Activated CD8-positive, alpha-beta T cell treated with anti-CD3 and anti-CD28 coated beads for 36 hours (primary cell): ENCODE measurements at regions not wholly inside any gene's neighbourhood (a gene's known extent, or its start where the extent isn't known, plus 50 kb on each side); places are given as distances from the start of the nearest gene placed in this dataset.

ENCODE experiments used
- ATAC-seq: fragments of 200-7000 bp; cut with Tn5 transposase; one replicate; pipeline ENCODE4 v1.10.0; 2021; ENCODE audit warnings: mild to moderate bottlenecking, moderate library complexity
- CTCF ChIA-PET: fragments of 350-600 bp; sonication (Branson Sonifier 250); formaldehyde crosslinking; loops from one replicate; lab custom pipeline; 2021; ENCODE audit warnings: antibody characterized with exemption; lab: Charles Lee
- POLR2A ChIA-PET: fragments of 350-600 bp; sonication (Branson Sonifier 250); formaldehyde crosslinking; loops from one replicate; lab custom pipeline; 2021; ENCODE audit warnings: antibody characterized with exemption; lab: Charles Lee
- DNase-seq: peaks from one replicate; pipeline ENCODE4 v3.0.0-alpha.2; 2020
- H3K27ac Mint-ChIP-seq: one replicate; pipeline ENCODE4 v1.8.0; 2021; ENCODE audit warnings: mild to moderate bottlenecking, mixed read lengths
- H3K27me3 Mint-ChIP-seq: one replicate; pipeline ENCODE4 v1.8.0; 2021; ENCODE audit warnings: mixed read lengths
- H3K36me3 Mint-ChIP-seq: one replicate; pipeline ENCODE4 v1.8.0; 2021; ENCODE audit warnings: low read depth, mixed read lengths
- H3K4me1 Mint-ChIP-seq: one replicate; pipeline ENCODE4 v1.8.0; 2021; ENCODE audit warnings: low read depth, mixed read lengths
- H3K4me3 Mint-ChIP-seq: one replicate; pipeline ENCODE4 v1.8.0; 2021; ENCODE audit warnings: mild to moderate bottlenecking, moderate library complexity, mixed read lengths
- H3K9me3 Mint-ChIP-seq: one replicate; pipeline ENCODE4 v1.8.0; 2021; ENCODE audit warnings: mixed read lengths
- intact Hi-C: fragments of 100-400 bp; cut with micrococcal nuclease; formaldehyde crosslinking; loops from one replicate; pipeline ENCODE4 v1.10.0; 2022
- TF ChIP-seq, protein P1 (sequence below): fragments of 200-600 bp; IDR thresholded peaks from one replicate; pipeline ENCODE4 v1.8.0; 2022; ENCODE audit warnings: antibody characterized with exemption, mild to moderate bottlenecking

DNA sequence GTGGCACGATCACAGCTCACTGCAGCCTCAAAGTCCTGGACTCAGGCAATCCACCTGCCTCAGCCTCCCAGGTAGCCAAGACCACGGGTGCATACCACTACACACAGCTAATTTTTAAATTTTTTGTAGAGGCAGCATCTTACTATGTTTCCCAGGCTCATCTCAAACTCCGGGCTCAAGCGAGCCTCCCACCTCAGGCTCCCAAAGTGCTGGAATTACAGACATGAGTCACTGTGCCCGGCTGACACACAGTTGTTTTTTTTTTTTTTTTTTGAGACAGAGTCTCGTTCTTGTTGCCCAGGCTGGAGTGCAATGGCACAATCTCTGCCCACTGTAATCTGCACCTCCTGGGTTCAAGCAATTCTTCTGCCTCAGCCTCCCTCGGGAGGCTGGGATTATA is 70.1 kb upstream of the CNOT6 start:
- intact Hi-C loops, result no loop called here
- Mint-ChIP-seq H3K4me1 (no peaks in the 10 kb centered on the region), H3K36me3 (no peaks in the 10 kb centered on the region), H3K4me3 (no peak overlapping the region), H3K27me3 (no peaks in the 10 kb centered on the region), H3K9me3 (no peaks in the 10 kb centered on the region), H3K27ac (no peak overlapping the region)
- TF ChIP-seq, protein P1, sequence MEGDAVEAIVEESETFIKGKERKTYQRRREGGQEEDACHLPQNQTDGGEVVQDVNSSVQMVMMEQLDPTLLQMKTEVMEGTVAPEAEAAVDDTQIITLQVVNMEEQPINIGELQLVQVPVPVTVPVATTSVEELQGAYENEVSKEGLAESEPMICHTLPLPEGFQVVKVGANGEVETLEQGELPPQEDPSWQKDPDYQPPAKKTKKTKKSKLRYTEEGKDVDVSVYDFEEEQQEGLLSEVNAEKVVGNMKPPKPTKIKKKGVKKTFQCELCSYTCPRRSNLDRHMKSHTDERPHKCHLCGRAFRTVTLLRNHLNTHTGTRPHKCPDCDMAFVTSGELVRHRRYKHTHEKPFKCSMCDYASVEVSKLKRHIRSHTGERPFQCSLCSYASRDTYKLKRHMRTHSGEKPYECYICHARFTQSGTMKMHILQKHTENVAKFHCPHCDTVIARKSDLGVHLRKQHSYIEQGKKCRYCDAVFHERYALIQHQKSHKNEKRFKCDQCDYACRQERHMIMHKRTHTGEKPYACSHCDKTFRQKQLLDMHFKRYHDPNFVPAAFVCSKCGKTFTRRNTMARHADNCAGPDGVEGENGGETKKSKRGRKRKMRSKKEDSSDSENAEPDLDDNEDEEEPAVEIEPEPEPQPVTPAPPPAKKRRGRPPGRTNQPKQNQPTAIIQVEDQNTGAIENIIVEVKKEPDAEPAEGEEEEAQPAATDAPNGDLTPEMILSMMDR, result no peak
- ChIA-PET POLR2A (no interaction called here), CTCF (no interaction called here)
- no peak for DNase-seq
- ATAC-seq, result no peak

DNA sequence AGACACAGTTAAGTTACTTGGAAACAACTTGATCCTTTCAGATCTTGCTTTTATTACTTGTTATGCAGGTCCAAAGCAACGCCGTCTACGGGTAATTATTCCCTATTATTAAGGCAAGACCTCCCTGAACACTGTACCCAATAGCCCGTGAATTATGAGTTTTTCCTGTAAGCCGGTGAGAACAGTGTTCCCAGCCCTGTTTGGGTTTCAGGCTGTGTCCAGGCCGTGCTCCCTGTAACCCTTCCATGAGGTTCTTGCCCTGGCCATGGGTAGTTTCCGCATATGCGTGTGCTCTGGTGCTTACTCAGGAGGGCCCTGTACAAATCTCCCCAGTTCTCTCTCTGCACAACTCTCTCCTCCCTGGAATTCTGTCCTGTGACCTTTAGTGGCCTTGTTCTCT is 65.6 kb upstream of the CNOT6 start:
- intact Hi-C loops, result no loop called here
- no peaks in the 10 kb centered on the region for H3K36me3 Mint-ChIP-seq
- H3K9me3 Mint-ChIP-seq, result peaks cover 1% of the 10 kb centered on the region
- no peaks in the 10 kb centered on the region for H3K27me3 Mint-ChIP-seq
- no peak overlapping the region for H3K27ac Mint-ChIP-seq
- peaks cover 2% of the 10 kb centered on the region for H3K4me1 Mint-ChIP-seq
- TF ChIP-seq, protein P1, result no peak
- DNase-seq, result no peak
- POLR2A ChIA-PET, result no interaction called here
- ATAC-seq, result no peak
- H3K4me3 Mint-ChIP-seq, result no peak overlapping the region
- CTCF ChIA-PET, result no interaction called here

DNA sequence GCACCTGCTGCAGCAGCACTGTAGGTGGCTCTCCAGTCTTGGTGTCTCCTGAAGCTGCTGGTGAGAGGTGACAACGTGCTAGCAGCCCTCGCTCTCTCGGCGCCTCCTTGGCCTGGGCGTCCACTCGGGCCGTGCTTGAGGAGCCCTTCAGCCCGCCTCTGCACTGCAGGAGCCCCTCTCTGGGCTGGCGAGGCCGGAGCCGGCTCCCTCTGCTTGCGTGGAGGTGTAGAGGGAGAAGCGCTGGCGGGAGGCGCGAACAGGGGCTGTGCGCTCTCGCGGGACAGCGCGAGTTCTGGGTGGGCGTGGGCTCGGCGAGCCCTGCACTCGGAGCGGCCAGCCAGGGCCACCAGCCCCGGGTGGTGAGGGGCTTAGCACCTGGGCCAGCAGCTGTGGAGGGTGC is 62.2 kb upstream of the CNOT6 start:
- CTCF ChIA-PET, result no interaction called here
- ATAC-seq (no peak), DNase-seq (no peak)
- POLR2A ChIA-PET, result no interaction called here
- Mint-ChIP-seq H3K9me3 (peaks cover 1% of the 10 kb centered on the region), H3K4me3 (no peak overlapping the region), H3K27ac (no peak overlapping the region), H3K27me3 (no peaks in the 10 kb centered on the region), H3K36me3 (no peaks in the 10 kb centered on the region), H3K4me1 (peaks cover 2% of the 10 kb centered on the region)
- TF ChIP-seq, protein P1, result no peak
- intact Hi-C loops, result no loop called here

DNA sequence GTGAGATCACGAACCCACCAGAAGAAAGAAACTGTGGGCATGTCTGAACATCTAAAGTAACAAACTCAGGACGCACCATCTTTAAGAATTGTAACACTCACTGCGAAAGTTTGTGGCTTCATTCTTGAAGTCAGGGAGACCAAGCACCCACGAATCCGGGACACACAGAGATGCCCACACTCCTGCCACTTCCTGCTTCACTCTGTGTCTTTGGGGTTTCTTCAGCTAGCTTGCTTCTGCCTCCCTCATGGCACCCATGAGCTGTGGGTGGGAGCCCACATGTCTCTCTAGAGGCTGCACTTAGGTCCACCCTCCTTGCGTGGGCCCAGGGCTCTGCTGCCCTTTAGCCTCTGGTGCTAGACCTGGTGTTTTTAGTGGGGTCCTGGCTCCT is 61.2 kb upstream of the CNOT6 start:
- peak; percentile 32 for DNase-seq
- Mint-ChIP-seq H3K27me3 (no peaks in the 10 kb centered on the region), H3K4me1 (peaks cover 2% of the 10 kb centered on the region)

DNA sequence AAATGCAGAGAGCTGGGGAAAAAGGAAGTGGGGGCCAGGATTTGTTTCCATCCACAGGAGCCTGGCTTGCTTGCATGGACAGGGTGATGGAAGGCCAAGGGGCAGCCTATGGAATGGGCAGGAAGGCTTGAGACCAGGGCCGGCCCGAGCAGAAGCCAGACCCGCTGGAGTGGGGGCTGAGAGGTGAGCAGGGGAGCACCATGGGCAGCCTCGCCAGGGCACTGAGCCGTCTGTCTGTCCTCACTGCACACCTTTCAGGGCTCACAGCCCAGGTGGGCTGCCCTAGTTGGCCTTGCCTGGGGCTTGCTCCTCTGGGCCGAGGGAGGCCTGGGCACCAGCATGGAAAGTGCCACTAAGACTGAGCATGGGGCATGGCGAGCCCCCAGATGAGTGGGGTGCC is 58.6 kb upstream of the CNOT6 start:
- H3K27me3 Mint-ChIP-seq, result peaks cover 1% of the 10 kb centered on the region
- intact Hi-C loops, result no loop called here
- ATAC-seq (no peak), DNase-seq (no peak)
- peaks cover 2% of the 10 kb centered on the region for H3K4me1 Mint-ChIP-seq
- ChIA-PET POLR2A (no interaction called here), CTCF (no interaction called here)
- no peak overlapping the region for H3K4me3 Mint-ChIP-seq
- H3K36me3 Mint-ChIP-seq, result no peaks in the 10 kb centered on the region
- no peak overlapping the region for H3K27ac Mint-ChIP-seq
- TF ChIP-seq, protein P1, result no peak
- peaks cover 1% of the 10 kb centered on the region for H3K9me3 Mint-ChIP-seq

More for the DNA sequence above, 61.2 kb upstream of the CNOT6 start:
- CTCF ChIA-PET, result no interaction called here
- peaks cover 1% of the 10 kb centered on the region for H3K9me3 Mint-ChIP-seq
- H3K4me3 Mint-ChIP-seq, result no peak overlapping the region
- intact Hi-C loops, result no loop called here
- POLR2A ChIA-PET, result no interaction called here
- H3K27ac Mint-ChIP-seq, result no peak overlapping the region
- ATAC-seq, result peak; percentile 51
- no peaks in the 10 kb centered on the region for H3K36me3 Mint-ChIP-seq
- TF ChIP-seq, protein P1, result no peak
